ENCODE measurements at regions not wholly inside any gene's neighbourhood (a gene's known extent, or its start where the extent isn't known, plus 50 kb on each side); places are given as distances from the start of the nearest gene placed in this dataset.

DNA sequence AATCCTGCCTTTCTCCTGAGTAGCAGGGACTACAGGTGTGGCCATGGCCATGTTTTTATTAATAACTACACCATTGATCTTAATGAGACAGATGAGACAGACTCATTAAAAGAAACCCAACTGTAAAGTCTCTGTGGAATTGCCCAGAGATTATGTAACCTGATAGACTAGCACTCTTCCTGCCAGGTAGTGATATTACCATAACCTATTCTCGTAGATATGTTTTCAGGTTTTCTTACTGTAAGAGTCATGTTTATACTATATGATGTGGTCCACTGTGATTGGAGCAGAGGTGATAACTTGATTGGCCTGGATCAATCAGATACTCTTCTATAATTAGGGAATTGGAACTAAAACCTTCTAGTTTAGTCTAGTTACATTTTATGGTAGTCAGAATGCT is 93.7 kb downstream of the NFKBIZ start:
- Histone ChIP-seq H3K36me3 (ENCODE audit: control insufficient read depth in 2 of 2, insufficient read depth in 1 of 2, low read length in 2 of 2) (no peaks in the 10 kb centered on the region), H3K4me1 (ENCODE audit: control insufficient read depth, insufficient read depth, low read length) (no peaks in the 10 kb centered on the region), H3K27ac (ENCODE audit: extremely low read depth, low read depth, low read length) (no peak overlapping the region), H3K4me3 (ENCODE audit: low read depth, low read length) (no peak overlapping the region), H3K9me3 (ENCODE audit: control insufficient read depth, insufficient read depth, low read depth, low read length) (no peaks in the 10 kb centered on the region)
- CTCF ChIA-PET, result no interaction called here
- POLR2A ChIA-PET, result no interaction called here
- TF ChIP-seq ZNF10 (tag by site-specific recombination; IDR thresholded peaks at IDR 0.05) (no peak), ZNF558 (tag by site-specific recombination; IDR thresholded peaks at IDR 0.05) (no peak), ZFP37 (tag by site-specific recombination; IDR thresholded peaks at IDR 0.05) (no peak), KLF10 (tag by site-specific recombination; IDR thresholded peaks at IDR 0.05) (no peak)
- TF ChIP-seq, protein P1, sequence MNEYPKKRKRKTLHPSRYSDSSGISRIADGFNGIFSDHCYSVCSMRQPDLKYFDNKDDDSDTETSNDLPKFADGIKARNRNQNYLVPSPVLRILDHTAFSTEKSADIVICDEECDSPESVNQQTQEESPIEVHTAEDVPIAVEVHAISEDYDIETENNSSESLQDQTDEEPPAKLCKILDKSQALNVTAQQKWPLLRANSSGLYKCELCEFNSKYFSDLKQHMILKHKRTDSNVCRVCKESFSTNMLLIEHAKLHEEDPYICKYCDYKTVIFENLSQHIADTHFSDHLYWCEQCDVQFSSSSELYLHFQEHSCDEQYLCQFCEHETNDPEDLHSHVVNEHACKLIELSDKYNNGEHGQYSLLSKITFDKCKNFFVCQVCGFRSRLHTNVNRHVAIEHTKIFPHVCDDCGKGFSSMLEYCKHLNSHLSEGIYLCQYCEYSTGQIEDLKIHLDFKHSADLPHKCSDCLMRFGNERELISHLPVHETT (tag by site-specific recombination; IDR thresholded peaks at IDR 0.05), result no peak

DNA sequence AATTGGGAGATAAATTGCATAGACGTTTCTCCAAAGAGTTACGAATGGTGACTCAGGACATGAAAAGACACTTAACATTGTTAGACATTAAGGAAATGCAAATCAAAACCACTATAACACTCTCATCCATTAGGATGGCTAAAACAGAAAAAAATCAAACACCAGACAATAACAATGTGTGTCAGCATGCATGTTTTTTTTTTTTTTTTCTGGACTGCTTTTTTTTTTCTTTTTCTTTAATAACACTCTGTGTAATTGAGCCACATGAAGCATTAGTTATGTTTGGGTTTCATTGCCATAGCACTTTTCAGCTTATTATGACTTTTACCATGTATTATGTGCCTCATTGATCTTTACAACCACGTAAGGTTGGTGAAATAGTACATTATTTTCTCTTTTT is 95.0 kb downstream of the NFKBIZ start:
- H3K4me3 ChIP-seq (ENCODE audit: low read depth, low read length), result no peak overlapping the region
- ChIA-PET CTCF (no interaction called here), POLR2A (no interaction called here)
- H3K36me3 ChIP-seq (ENCODE audit: control insufficient read depth in 2 of 2, insufficient read depth in 1 of 2, low read length in 2 of 2), result no peaks in the 10 kb centered on the region
- H3K4me1 ChIP-seq (ENCODE audit: control insufficient read depth, insufficient read depth, low read length), result no peaks in the 10 kb centered on the region
- no peaks in the 10 kb centered on the region for H3K9me3 ChIP-seq (ENCODE audit: control insufficient read depth, insufficient read depth, low read depth, low read length)
- H3K27ac ChIP-seq (ENCODE audit: extremely low read depth, low read depth, low read length), result no peak overlapping the region
- TF ChIP-seq, protein P2, sequence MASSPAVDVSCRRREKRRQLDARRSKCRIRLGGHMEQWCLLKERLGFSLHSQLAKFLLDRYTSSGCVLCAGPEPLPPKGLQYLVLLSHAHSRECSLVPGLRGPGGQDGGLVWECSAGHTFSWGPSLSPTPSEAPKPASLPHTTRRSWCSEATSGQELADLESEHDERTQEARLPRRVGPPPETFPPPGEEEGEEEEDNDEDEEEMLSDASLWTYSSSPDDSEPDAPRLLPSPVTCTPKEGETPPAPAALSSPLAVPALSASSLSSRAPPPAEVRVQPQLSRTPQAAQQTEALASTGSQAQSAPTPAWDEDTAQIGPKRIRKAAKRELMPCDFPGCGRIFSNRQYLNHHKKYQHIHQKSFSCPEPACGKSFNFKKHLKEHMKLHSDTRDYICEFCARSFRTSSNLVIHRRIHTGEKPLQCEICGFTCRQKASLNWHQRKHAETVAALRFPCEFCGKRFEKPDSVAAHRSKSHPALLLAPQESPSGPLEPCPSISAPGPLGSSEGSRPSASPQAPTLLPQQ (tag by site-specific recombination; IDR thresholded peaks at IDR 0.05), result no peak
- no peak for TF ChIP-seq KLF10 (tag by site-specific recombination; IDR thresholded peaks at IDR 0.05)
- TF ChIP-seq ZNF623 (tag by site-specific recombination; IDR thresholded peaks at IDR 0.05), result no peak
- TF ChIP-seq, protein P3, sequence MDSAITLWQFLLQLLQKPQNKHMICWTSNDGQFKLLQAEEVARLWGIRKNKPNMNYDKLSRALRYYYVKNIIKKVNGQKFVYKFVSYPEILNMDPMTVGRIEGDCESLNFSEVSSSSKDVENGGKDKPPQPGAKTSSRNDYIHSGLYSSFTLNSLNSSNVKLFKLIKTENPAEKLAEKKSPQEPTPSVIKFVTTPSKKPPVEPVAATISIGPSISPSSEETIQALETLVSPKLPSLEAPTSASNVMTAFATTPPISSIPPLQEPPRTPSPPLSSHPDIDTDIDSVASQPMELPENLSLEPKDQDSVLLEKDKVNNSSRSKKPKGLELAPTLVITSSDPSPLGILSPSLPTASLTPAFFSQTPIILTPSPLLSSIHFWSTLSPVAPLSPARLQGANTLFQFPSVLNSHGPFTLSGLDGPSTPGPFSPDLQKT (IDR thresholded peaks at IDR 0.05; ENCODE audit: borderline replicate concordance, low read depth, low read length), result no peak
- no peak for TF ChIP-seq ZNF544 (tag by site-specific recombination; IDR thresholded peaks at IDR 0.05)
- no peak for TF ChIP-seq ZNF112 (tag by site-specific recombination; IDR thresholded peaks at IDR 0.05)
- TF ChIP-seq GLIS2 (tag by site-specific recombination; IDR thresholded peaks at IDR 0.05), result no peak
- TF ChIP-seq ZNF302 (tag by site-specific recombination; IDR thresholded peaks at IDR 0.05; ENCODE audit: low read depth), result no peak
- TF ChIP-seq ZNF148 (tag by site-specific recombination; IDR thresholded peaks at IDR 0.05; ENCODE audit: borderline replicate concordance), result no peak
- TF ChIP-seq ZNF701 (tag by site-specific recombination; IDR thresholded peaks at IDR 0.05), result no peak
- peak; percentile 88 for TF ChIP-seq PRDM6 (tag by site-specific recombination; IDR thresholded peaks at IDR 0.05)
- no peak for TF ChIP-seq ZNF280D (tag by site-specific recombination; IDR thresholded peaks at IDR 0.05)
- TF ChIP-seq, protein P4, sequence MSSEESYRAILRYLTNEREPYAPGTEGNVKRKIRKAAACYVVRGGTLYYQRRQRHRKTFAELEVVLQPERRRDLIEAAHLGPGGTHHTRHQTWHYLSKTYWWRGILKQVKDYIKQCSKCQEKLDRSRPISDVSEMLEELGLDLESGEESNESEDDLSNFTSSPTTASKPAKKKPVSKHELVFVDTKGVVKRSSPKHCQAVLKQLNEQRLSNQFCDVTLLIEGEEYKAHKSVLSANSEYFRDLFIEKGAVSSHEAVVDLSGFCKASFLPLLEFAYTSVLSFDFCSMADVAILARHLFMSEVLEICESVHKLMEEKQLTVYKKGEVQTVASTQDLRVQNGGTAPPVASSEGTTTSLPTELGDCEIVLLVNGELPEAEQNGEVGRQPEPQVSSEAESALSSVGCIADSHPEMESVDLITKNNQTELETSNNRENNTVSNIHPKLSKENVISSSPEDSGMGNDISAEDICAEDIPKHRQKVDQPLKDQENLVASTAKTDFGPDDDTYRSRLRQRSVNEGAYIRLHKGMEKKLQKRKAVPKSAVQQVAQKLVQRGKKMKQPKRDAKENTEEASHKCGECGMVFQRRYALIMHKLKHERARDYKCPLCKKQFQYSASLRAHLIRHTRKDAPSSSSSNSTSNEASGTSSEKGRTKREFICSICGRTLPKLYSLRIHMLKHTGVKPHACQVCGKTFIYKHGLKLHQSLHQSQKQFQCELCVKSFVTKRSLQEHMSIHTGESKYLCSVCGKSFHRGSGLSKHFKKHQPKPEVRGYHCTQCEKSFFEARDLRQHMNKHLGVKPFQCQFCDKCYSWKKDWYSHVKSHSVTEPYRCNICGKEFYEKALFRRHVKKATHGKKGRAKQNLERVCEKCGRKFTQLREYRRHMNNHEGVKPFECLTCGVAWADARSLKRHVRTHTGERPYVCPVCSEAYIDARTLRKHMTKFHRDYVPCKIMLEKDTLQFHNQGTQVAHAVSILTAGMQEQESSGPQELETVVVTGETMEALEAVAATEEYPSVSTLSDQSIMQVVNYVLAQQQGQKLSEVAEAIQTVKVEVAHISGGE (tag by site-specific recombination; conservative IDR thresholded peaks at IDR 0.05; ENCODE audit: low read depth), result no peak
- TF ChIP-seq ZNF626 (tag by site-specific recombination; IDR thresholded peaks at IDR 0.05), result no peak
- peak; percentile 43; the same call in 1 of the 2 replicates for TF ChIP-seq ZNF362 (tag by site-specific recombination; IDR thresholded peaks at IDR 0.05)

All from HEK293 (cell line).